Panc1 (cell line): ENCODE measurements at regions not wholly inside any gene's neighbourhood (a gene's known extent, or its start where the extent isn't known, plus 50 kb on each side); places are given as distances from the start of the nearest gene placed in this dataset.

Experiments
- ATAC-seq: fragments of 200-7000 bp; cut with Tn5 transposase; 2 replicates; pipeline ENCODE4 v1.9.1; 2020; ENCODE audit warnings: mild to moderate bottlenecking, moderate library complexity
- BruUV-seq: library from RNA; stranded (reverse); fragments of 400-500 nt; replicated peaks from 2 replicates; lab custom pipeline; 2021; lab: Mats Ljungman, UMichigan
- CTCF ChIA-PET: fragments of 300-600 bp; sonication (Branson Sonifier 250); formaldehyde crosslinking; loops from one replicate; lab custom pipeline; 2022; ENCODE audit warnings: antibody characterized with exemption; lab: Charles Lee
- POLR2A ChIA-PET: fragments of 300-600 bp; sonication (Branson Sonifier 250); formaldehyde crosslinking; loops from one replicate; lab custom pipeline; 2022; ENCODE audit warnings: antibody characterized with exemption; lab: Charles Lee
- DNase-seq: peaks from one replicate; pipeline ENCODE4 v3.0.0-alpha.2; 2010; ENCODE audit warnings: low read depth, low spot score
- H3K27ac ChIP-seq: 2 replicates; pipeline ENCODE4 v1.5.1; 2011; ENCODE audit warnings: mild to moderate bottlenecking, low read length, inconsistent platforms
- H3K27me3 ChIP-seq: fragments of 200-500 bp; sonication (Bioruptor generic); 2 replicates; pipeline ENCODE4 v1.6.0; 2014; ENCODE audit warnings: low read length, inconsistent platforms; ENCODE audit not compliant: control insufficient read depth, insufficient read depth
- H3K36me3 ChIP-seq: fragments of 200-500 bp; sonication (Bioruptor generic); 2 replicates; pipeline ENCODE4 v1.5.1; 2014; ENCODE audit warnings: inconsistent platforms, mild to moderate bottlenecking, low read length, moderate library complexity; ENCODE audit not compliant: control insufficient read depth, insufficient read depth
- H3K4me1 ChIP-seq: 2 replicates; pipeline ENCODE4 v1.5.1; 2011; ENCODE audit warnings: inconsistent platforms, mild to moderate bottlenecking, low read length, moderate library complexity; ENCODE audit not compliant: control insufficient read depth, insufficient read depth
- H3K4me3 ChIP-seq, 2 experiments: 2 replicates each; pipeline ENCODE4 v1.5.1; 2011 to 2012; ENCODE audit warnings: low read depth in 2 of 2, low read length in 2 of 2, mild to moderate bottlenecking in 2 of 2, inconsistent platforms in 1 of 2, moderate library complexity in 1 of 2
- H3K9me3 ChIP-seq: fragments of 200-500 bp; sonication (Bioruptor generic); 2 replicates; pipeline ENCODE4 v1.5.1; 2014; ENCODE audit warnings: low read depth, mild to moderate bottlenecking, inconsistent platforms, low read length, moderate library complexity; ENCODE audit not compliant: control insufficient read depth, insufficient read depth
- POLR2AphosphoS5 ChIP-seq: IDR thresholded peaks from 2 replicates; pipeline ENCODE4 v1.6.1; 2012; ENCODE audit warnings: mild to moderate bottlenecking, low read depth, low read length, moderate library complexity
- SIN3A ChIP-seq: IDR thresholded peaks from 2 replicates; pipeline ENCODE4 v1.6.1; 2012; ENCODE audit warnings: low read depth, mild to moderate bottlenecking, low read length, moderate library complexity, borderline replicate concordance; ENCODE audit not compliant: insufficient read depth
- TCF7L2 ChIP-seq: IDR thresholded peaks from 2 replicates; pipeline ENCODE4 v1.6.1; 2011; ENCODE audit warnings: mild to moderate bottlenecking, low read depth, low read length, inconsistent platforms
- in situ Hi-C: cut with HindIII; loops from 2 replicates; pipeline ENCODE4 v1.10.0; 2016; ENCODE audit warnings: low sequenced_read_pairs, low pct_unique_long_range_greater_than_20kb
- intact Hi-C: fragments of 100-400 bp; cut with micrococcal nuclease; formaldehyde crosslinking; loops from one replicate; pipeline ENCODE4 v1.10.0; 2022; ENCODE audit not compliant: unreplicated experiment
- TF ChIP-seq, protein P1 (sequence below), 2 experiments: IDR thresholded peaks; 2 replicates each; pipeline ENCODE4 v1.6.1; 2011 to 2012; ENCODE audit warnings: low read depth in 2 of 2, control low read depth in 1 of 2, low read length in 1 of 2, mild to moderate bottlenecking in 1 of 2, moderate library complexity in 1 of 2; ENCODE audit not compliant: insufficient read depth in 1 of 2
- TF ChIP-seq, protein P2 (sequence below): fragments of 450-650 bp; IDR thresholded peaks from 2 replicates; pipeline ENCODE4 v1.5.1; 2017; ENCODE audit warnings: mild to moderate bottlenecking

DNA sequence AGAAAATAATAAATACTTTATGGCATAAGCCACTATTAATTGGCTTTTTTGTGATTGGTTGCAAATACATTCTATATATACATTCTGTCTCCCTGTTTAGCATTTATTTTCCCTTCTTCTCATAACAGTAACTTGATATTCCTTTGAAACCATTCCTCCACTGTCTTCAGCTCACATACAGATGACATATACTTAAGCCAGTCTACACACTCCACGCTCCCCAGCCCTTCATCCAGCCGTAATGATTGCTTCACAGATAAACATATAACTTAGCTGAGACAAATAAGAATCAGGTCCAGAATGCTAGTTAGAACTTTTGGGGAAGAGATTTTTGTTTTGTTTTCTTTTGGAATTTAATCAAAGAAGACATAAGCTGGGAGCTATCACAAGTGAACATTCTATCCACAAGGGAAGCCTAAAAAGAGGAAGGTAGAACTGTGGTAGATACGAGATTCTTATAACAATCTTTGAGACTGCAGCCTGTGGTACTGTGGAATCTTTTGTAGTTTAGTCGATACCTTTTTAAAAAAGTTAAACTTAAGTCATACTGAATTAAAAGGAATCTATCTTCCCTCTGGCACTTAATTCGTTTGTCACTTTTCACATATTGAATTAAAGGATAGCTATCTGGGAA lies 365.1 kb upstream of the PRR16 start:
- no peak for DNase-seq
- no TSS peak for BruUV-seq
- ATAC-seq: no peak

DNA sequence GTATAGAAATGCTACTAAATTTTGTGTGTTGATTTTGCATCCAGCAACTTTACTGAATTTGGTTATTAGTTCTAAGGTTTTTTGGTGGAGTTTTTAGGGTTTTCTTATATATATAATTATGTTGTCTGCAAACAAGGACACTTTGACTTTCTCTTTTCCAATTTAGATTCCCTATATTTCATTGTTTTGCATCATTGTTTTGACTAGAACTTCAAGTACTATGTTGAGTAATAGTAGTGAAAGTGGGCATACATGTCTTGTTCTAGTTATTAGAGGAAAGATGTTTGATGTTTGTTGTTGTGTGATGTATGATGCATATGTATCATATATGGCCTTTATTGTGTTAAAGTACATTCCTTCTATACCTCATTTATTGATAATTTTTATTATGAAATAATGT lies 362.3 kb upstream of the PRR16 start:
- Histone ChIP-seq H3K27me3 (no peaks in the 10 kb centered on the region), H3K27ac (no peak overlapping the region), H3K36me3 (no peaks in the 10 kb centered on the region), H3K4me3 (no peak overlapping the region), H3K9me3 (no peaks in the 10 kb centered on the region), H3K4me1 (no peaks in the 10 kb centered on the region)
- intact Hi-C loops: no loop called here
- TF ChIP-seq SIN3A: no peak
- TF ChIP-seq POLR2AphosphoS5: no peak
- TF ChIP-seq, protein P1, sequence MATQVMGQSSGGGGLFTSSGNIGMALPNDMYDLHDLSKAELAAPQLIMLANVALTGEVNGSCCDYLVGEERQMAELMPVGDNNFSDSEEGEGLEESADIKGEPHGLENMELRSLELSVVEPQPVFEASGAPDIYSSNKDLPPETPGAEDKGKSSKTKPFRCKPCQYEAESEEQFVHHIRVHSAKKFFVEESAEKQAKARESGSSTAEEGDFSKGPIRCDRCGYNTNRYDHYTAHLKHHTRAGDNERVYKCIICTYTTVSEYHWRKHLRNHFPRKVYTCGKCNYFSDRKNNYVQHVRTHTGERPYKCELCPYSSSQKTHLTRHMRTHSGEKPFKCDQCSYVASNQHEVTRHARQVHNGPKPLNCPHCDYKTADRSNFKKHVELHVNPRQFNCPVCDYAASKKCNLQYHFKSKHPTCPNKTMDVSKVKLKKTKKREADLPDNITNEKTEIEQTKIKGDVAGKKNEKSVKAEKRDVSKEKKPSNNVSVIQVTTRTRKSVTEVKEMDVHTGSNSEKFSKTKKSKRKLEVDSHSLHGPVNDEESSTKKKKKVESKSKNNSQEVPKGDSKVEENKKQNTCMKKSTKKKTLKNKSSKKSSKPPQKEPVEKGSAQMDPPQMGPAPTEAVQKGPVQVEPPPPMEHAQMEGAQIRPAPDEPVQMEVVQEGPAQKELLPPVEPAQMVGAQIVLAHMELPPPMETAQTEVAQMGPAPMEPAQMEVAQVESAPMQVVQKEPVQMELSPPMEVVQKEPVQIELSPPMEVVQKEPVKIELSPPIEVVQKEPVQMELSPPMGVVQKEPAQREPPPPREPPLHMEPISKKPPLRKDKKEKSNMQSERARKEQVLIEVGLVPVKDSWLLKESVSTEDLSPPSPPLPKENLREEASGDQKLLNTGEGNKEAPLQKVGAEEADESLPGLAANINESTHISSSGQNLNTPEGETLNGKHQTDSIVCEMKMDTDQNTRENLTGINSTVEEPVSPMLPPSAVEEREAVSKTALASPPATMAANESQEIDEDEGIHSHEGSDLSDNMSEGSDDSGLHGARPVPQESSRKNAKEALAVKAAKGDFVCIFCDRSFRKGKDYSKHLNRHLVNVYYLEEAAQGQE (IDR thresholded peaks at IDR 0.05; ENCODE audit: insufficient read depth in 1 of 2, low read depth in 2 of 2, low read length in 1 of 2): no peak
- no peak for TF ChIP-seq TCF7L2
- TF ChIP-seq, protein P2, sequence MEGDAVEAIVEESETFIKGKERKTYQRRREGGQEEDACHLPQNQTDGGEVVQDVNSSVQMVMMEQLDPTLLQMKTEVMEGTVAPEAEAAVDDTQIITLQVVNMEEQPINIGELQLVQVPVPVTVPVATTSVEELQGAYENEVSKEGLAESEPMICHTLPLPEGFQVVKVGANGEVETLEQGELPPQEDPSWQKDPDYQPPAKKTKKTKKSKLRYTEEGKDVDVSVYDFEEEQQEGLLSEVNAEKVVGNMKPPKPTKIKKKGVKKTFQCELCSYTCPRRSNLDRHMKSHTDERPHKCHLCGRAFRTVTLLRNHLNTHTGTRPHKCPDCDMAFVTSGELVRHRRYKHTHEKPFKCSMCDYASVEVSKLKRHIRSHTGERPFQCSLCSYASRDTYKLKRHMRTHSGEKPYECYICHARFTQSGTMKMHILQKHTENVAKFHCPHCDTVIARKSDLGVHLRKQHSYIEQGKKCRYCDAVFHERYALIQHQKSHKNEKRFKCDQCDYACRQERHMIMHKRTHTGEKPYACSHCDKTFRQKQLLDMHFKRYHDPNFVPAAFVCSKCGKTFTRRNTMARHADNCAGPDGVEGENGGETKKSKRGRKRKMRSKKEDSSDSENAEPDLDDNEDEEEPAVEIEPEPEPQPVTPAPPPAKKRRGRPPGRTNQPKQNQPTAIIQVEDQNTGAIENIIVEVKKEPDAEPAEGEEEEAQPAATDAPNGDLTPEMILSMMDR: no peak
- ChIA-PET POLR2A (no interaction called here), CTCF (no interaction called here)
- ATAC-seq (no peak), DNase-seq (no peak)
- no TSS peak for BruUV-seq
- in situ Hi-C loops: no loop called here

More for the DNA sequence above, 365.1 kb upstream of the PRR16 start:
- ChIA-PET CTCF (no interaction called here), POLR2A (no interaction called here)
- H3K4me3 ChIP-seq: no peak overlapping the region
- H3K9me3 ChIP-seq: no peaks in the 10 kb centered on the region
- no peak overlapping the region for H3K27ac ChIP-seq
- in situ Hi-C loops: no loop called here
- no peaks in the 10 kb centered on the region for H3K4me1 ChIP-seq
- no peaks in the 10 kb centered on the region for H3K36me3 ChIP-seq
- H3K27me3 ChIP-seq: no peaks in the 10 kb centered on the region
- intact Hi-C loops: no loop called here
- TF ChIP-seq SIN3A: no peak
- TF ChIP-seq, protein P1 (IDR thresholded peaks at IDR 0.05; ENCODE audit: insufficient read depth in 1 of 2, low read depth in 2 of 2, low read length in 1 of 2): no peak
